H9 (cell line): ENCODE measurements at regions not wholly inside any gene's neighbourhood (a gene's known extent, or its start where the extent isn't known, plus 50 kb on each side); places are given as distances from the start of the nearest gene placed in this dataset.

ENCODE experiments used
- DNase-seq: peaks from one replicate; pipeline ENCODE4 v3.0.0-alpha.2; 2017
- H2AFZ ChIP-seq: one replicate; pipeline ENCODE4 v1.6.1; 2013; ENCODE audit warnings: mild to moderate bottlenecking, low read length, control low read depth, moderate library complexity
- H2AK5ac ChIP-seq: 2 replicates; pipeline ENCODE4 v1.6.1; 2013; ENCODE audit warnings: low read length, control low read depth, mixed read lengths; ENCODE audit not compliant: insufficient read length
- H2BK120ac ChIP-seq: one replicate; pipeline ENCODE4 v1.6.1; 2013; ENCODE audit warnings: low read depth, mild to moderate bottlenecking, low read length, control low read depth, inconsistent platforms; ENCODE audit not compliant: poor library complexity, severe bottlenecking
- H2BK12ac ChIP-seq: 2 replicates; pipeline ENCODE4 v1.6.1; 2013; ENCODE audit warnings: low read length, control low read depth, mixed read lengths, low read depth; ENCODE audit not compliant: insufficient read length
- H2BK15ac ChIP-seq: 2 replicates; pipeline ENCODE4 v1.6.1; 2013; ENCODE audit warnings: low read depth, low read length, control low read depth
- H2BK20ac ChIP-seq: one replicate; pipeline ENCODE4 v1.6.1; 2013; ENCODE audit warnings: low read depth, mild to moderate bottlenecking, low read length, control low read depth, inconsistent platforms; ENCODE audit not compliant: poor library complexity, severe bottlenecking
- H2BK5ac ChIP-seq: 2 replicates; pipeline ENCODE4 v1.6.1; 2013; ENCODE audit warnings: low read length, control low read depth, mixed read lengths; ENCODE audit not compliant: insufficient read length
- H3K14ac ChIP-seq: 2 replicates; pipeline ENCODE4 v1.6.1; 2013; ENCODE audit warnings: low read length, control low read depth; ENCODE audit not compliant: insufficient read depth
- H3K18ac ChIP-seq: 2 replicates; pipeline ENCODE4 v1.6.1; 2013; ENCODE audit warnings: low read depth, mild to moderate bottlenecking, mixed read lengths, low read length, control low read depth; ENCODE audit not compliant: insufficient read length
- H3K23ac ChIP-seq: 2 replicates; pipeline ENCODE4 v1.6.1; 2013; ENCODE audit warnings: low read length, control low read depth, mixed read lengths, low read depth; ENCODE audit not compliant: insufficient read length
- H3K23me2 ChIP-seq: 2 replicates; pipeline ENCODE4 v1.6.1; 2013; ENCODE audit warnings: low read depth, mild to moderate bottlenecking, mixed read lengths, low read length, control low read depth; ENCODE audit not compliant: insufficient read length, poor library complexity, severe bottlenecking
- H3K27ac ChIP-seq: 2 replicates; pipeline ENCODE4 v1.5.1; 2013; ENCODE audit warnings: low read length, control low read depth, mixed read lengths, low read depth; ENCODE audit not compliant: insufficient read length
- H3K27me3 ChIP-seq: 2 replicates; pipeline ENCODE4 v1.6.1; 2013; ENCODE audit warnings: low read length, control low read depth, inconsistent platforms; ENCODE audit not compliant: insufficient read depth
- H3K4ac ChIP-seq: 2 replicates; pipeline ENCODE4 v1.6.1; 2013; ENCODE audit warnings: low read depth, mild to moderate bottlenecking, control low read depth, inconsistent platforms, low read length, moderate library complexity
- H3K4me1 ChIP-seq: 2 replicates; pipeline ENCODE4 v1.6.1; 2013; ENCODE audit warnings: low read length, control low read depth, inconsistent platforms; ENCODE audit not compliant: insufficient read depth
- H3K4me2 ChIP-seq: 2 replicates; pipeline ENCODE4 v1.6.1; 2013; ENCODE audit warnings: low read length, control low read depth, mixed read lengths; ENCODE audit not compliant: insufficient read length, insufficient read depth
- H3K56ac ChIP-seq: 2 replicates; pipeline ENCODE4 v1.6.1; 2013; ENCODE audit warnings: low read depth, mild to moderate bottlenecking, mixed read lengths, low read length, control low read depth; ENCODE audit not compliant: insufficient read length
- H3K79me1 ChIP-seq: 2 replicates; pipeline ENCODE4 v1.6.1; 2013; ENCODE audit warnings: low read depth, mild to moderate bottlenecking, moderate library complexity, low read length, control low read depth, inconsistent platforms; ENCODE audit not compliant: insufficient read depth, poor library complexity, severe bottlenecking
- H3K79me2 ChIP-seq: 2 replicates; pipeline ENCODE4 v1.6.1; 2013; ENCODE audit warnings: low read length, control low read depth, inconsistent platforms; ENCODE audit not compliant: insufficient read depth
- H3K9ac ChIP-seq: 2 replicates; pipeline ENCODE4 v1.6.1; 2013; ENCODE audit warnings: low read length, control low read depth, mixed read lengths; ENCODE audit not compliant: insufficient read length; ENCODE audit errors: extremely low read depth
- H3K9me3 ChIP-seq: one replicate; pipeline ENCODE4 v1.6.1; 2013; ENCODE audit warnings: low read depth, low read length, inconsistent platforms; ENCODE audit not compliant: control insufficient read depth
- H3T11ph ChIP-seq: one replicate; pipeline ENCODE4 v1.6.1; 2013; ENCODE audit warnings: mild to moderate bottlenecking, low read length, control low read depth, inconsistent platforms
- H4K20me1 ChIP-seq: one replicate; pipeline ENCODE4 v1.6.1; 2013; ENCODE audit not compliant: control insufficient read depth, insufficient read length, insufficient read depth
- H4K5ac ChIP-seq: 2 replicates; pipeline ENCODE4 v1.6.1; 2013; ENCODE audit warnings: low read depth, mild to moderate bottlenecking, mixed read lengths, low read length, control low read depth; ENCODE audit not compliant: insufficient read length
- H4K8ac ChIP-seq: replicated peaks from 2 replicates; pipeline ENCODE4 v1.6.1; 2013; ENCODE audit warnings: low read length, control low read depth, mixed read lengths, low read depth; ENCODE audit not compliant: insufficient read length
- H4K91ac ChIP-seq: 2 replicates; pipeline ENCODE4 v1.6.1; 2013; ENCODE audit warnings: low read depth, mild to moderate bottlenecking, moderate library complexity, mixed read lengths, low read length, control low read depth; ENCODE audit not compliant: insufficient read length
- H3K27ac Mint-ChIP-seq, 3 experiments: 2 replicates in 2 of 3; 3 replicates in 1 of 3; pipeline ENCODE4 v1.8.0; 2020 to 2021; ENCODE audit warnings: mixed read lengths in 3 of 3, mild to moderate bottlenecking in 1 of 3, moderate library complexity in 1 of 3
- H3K27me3 Mint-ChIP-seq: 2 replicates; pipeline ENCODE4 v1.8.0; 2021; ENCODE audit warnings: low read depth, mild to moderate bottlenecking, moderate library complexity, mixed read lengths
- H3K36me3 Mint-ChIP-seq, 3 experiments: 2 replicates in 2 of 3; 3 replicates in 1 of 3; pipeline ENCODE4 v1.8.0; 2020 to 2021; ENCODE audit warnings: low read depth in 3 of 3, mixed read lengths in 3 of 3; ENCODE audit not compliant: insufficient read depth in 1 of 3
- H3K4me1 Mint-ChIP-seq, 2 experiments: 2 replicates each; pipeline ENCODE4 v1.8.0; 2020; ENCODE audit warnings: mixed read lengths in 2 of 2
- H3K4me3 Mint-ChIP-seq, 2 experiments: 2 replicates in 1 of 2; 3 replicates in 1 of 2; pipeline ENCODE4 v1.8.0; 2020 to 2021; ENCODE audit warnings: mild to moderate bottlenecking in 2 of 2, mixed read lengths in 2 of 2, moderate library complexity in 1 of 2
- H3K9me3 Mint-ChIP-seq, 2 experiments: 2 replicates in 1 of 2; 3 replicates in 1 of 2; pipeline ENCODE4 v1.8.0; 2020; ENCODE audit warnings: mild to moderate bottlenecking in 2 of 2, mixed read lengths in 2 of 2, moderate library complexity in 1 of 2
- CTCF ChIP-seq: fragments of 200-600 bp; sonication (generic); conservative IDR thresholded peaks from 3 replicates; pipeline ENCODE4 v1.8.0; 2021; ENCODE audit warnings: antibody characterized with exemption, mild to moderate bottlenecking
- WGBS: extraction: QIAGEN DNeasy Blood & Tissue Kit; methylation state at CpG from one replicate; pipeline ENCODE4 v1.1.7; 2013; ENCODE audit warnings: missing lambda C conversion rate, low lambda C conversion rate, mixed read lengths; ENCODE audit not compliant: insufficient read length; ENCODE audit errors: extremely low coverage; 5-methylcytosine and 5-hydroxymethylcytosine counted together

- Histone ChIP-seq H3K23me2 (peaks cover 3% of the 10 kb centered on the region), H2BK5ac (no peak overlapping the region), H3K79me1 (no peaks in the 10 kb centered on the region), H3K18ac (no peak overlapping the region), H4K91ac (no peak overlapping the region), H3K56ac (no peak overlapping the region), H4K8ac (no peak overlapping the region), H3K23ac (no peak overlapping the region), H2BK20ac (no peak overlapping the region), H3K4me2 (no peak overlapping the region), H4K5ac (no peak overlapping the region), H3K4ac (no peak overlapping the region), H2AFZ (no peak overlapping the region), H3K14ac (no peak overlapping the region), H3K27ac (no peak overlapping the region), H2BK15ac (no peak overlapping the region), H3K79me2 (no peaks in the 10 kb centered on the region), H3K9ac (no peak overlapping the region), H4K20me1 (no peaks in the 10 kb centered on the region), H3K4me1 (peaks cover 5% of the 10 kb centered on the region; the same call in 1 of the 2 replicates), H2BK120ac (no peak overlapping the region), H3K9me3 (no peaks in the 10 kb centered on the region), H3K27me3 (peaks cover 36% of the 10 kb centered on the region), H2AK5ac (no peak overlapping the region), H2BK12ac (no peak overlapping the region), H3T11ph (no peak overlapping the region)
- peak overlapping the region in 2 of 3 experiments; percentile 57 to 72; a peak in 1 of 7 replicates for H3K27ac Mint-ChIP-seq
- H3K4me1 Mint-ChIP-seq, result peaks cover 24 to 33% of the 10 kb centered on the region in 2 experiments
- H3K36me3 Mint-ChIP-seq, result no peaks in the 10 kb centered on the region
- WGBS, result no CpG with 5 or more reads among the region's 13 CpGs
- H3K4me3 Mint-ChIP-seq, result peak overlapping the region in 1 of 2 experiments; percentile 67; a peak in 2 of 5 replicates
- H3K27me3 Mint-ChIP-seq, result peaks cover 45% of the 10 kb centered on the region
- peaks cover 4 to 7% of the 10 kb centered on the region in 2 experiments; a peak in 2 of 5 replicates for H3K9me3 Mint-ChIP-seq
- DNase-seq, result no peak
- TF ChIP-seq CTCF, result no peak
Measured at GRCh38 chr7:25863005-25863728, 288.8 kb upstream of the NFE2L3 start.
